GM18868 (cell line): ENCODE measurements at regions not wholly inside any gene's neighbourhood (a gene's known extent, or its start where the extent isn't known, plus 50 kb on each side); places are given as distances from the start of the nearest gene placed in this dataset.

Experiments
- ATAC-seq: cut with Tn5 transposase; IDR thresholded peaks from one replicate; pipeline ENCODE4 v1.9.1; 2021; ENCODE audit warnings: mild to moderate bottlenecking, moderate library complexity; ENCODE audit not compliant: unreplicated experiment

- peak; percentile 86 for ATAC-seq
Measured at GRCh38 chr4:14087459-14087858, 459.9 kb upstream of the BOD1L1 start.

GRCh38 chr4:14087921-14088320 lies 460.4 kb upstream of the BOD1L1 start:
- ATAC-seq: no peak

- no peak for ATAC-seq
Measured at GRCh38 chr4:14091531-14091930, 464.0 kb upstream of the BOD1L1 start.

- no peak for ATAC-seq
Measured at GRCh38 chr4:14091966-14092365, 464.4 kb upstream of the BOD1L1 start.

- no peak for ATAC-seq
Measured at GRCh38 chr4:14092741-14093140, 465.2 kb upstream of the BOD1L1 start.

- no peak for ATAC-seq
Measured at GRCh38 chr4:14095831-14096230, 468.3 kb upstream of the BOD1L1 start.

- no peak for ATAC-seq
Measured at GRCh38 chr4:14096396-14096965, 469.0 kb upstream of the BOD1L1 start.

GRCh38 chr4:14100349-14100748 lies 472.8 kb upstream of the BOD1L1 start:
- no peak for ATAC-seq

GRCh38 chr4:14110407-14110806 lies 482.9 kb upstream of the BOD1L1 start:
- ATAC-seq: no peak

- no peak for ATAC-seq
Measured at GRCh38 chr4:14111730-14112181, 484.2 kb upstream of the BOD1L1 start.

GRCh38 chr4:14115106-14115505 lies 487.6 kb upstream of the BOD1L1 start:
- no peak for ATAC-seq

- ATAC-seq: no peak
Measured at GRCh38 chr4:14117575-14118238, 490.2 kb upstream of the BOD1L1 start.

- no peak for ATAC-seq
Measured at GRCh38 chr4:14124816-14125215, 497.3 kb upstream of the BOD1L1 start.

GRCh38 chr4:14125375-14126129 lies 498.0 kb upstream of the BOD1L1 start:
- peak; percentile 96 for ATAC-seq

GRCh38 chr4:14130551-14130950 lies 503.0 kb upstream of the BOD1L1 start:
- ATAC-seq: no peak

GRCh38 chr4:14131335-14131734 lies 503.8 kb upstream of the BOD1L1 start:
- ATAC-seq: no peak

GRCh38 chr4:14132301-14132700 lies 504.8 kb upstream of the BOD1L1 start:
- ATAC-seq: no peak

GRCh38 chr4:14138106-14138505 lies 510.6 kb upstream of the BOD1L1 start:
- no peak for ATAC-seq

- peak; percentile 60 for ATAC-seq
Measured at GRCh38 chr4:14143892-14144291, 516.4 kb upstream of the BOD1L1 start.

GRCh38 chr4:14149176-14150053 lies 521.9 kb upstream of the BOD1L1 start:
- ATAC-seq: peak; percentile 27

GRCh38 chr4:14151101-14151500 lies 523.6 kb upstream of the BOD1L1 start:
- ATAC-seq: no peak
